Suprapubic skin (tissue), 4 donors: ENCODE measurements at regions not wholly inside any gene's neighbourhood (a gene's known extent, or its start where the extent isn't known, plus 50 kb on each side); places are given as distances from the start of the nearest gene placed in this dataset.

Experiments used
- EP300 ChIP-seq: sonication (generic); formaldehyde crosslinking; IDR thresholded peaks from one replicate; pipeline ENCODE4 v1.6.1; 2017; ENCODE audit warnings: antibody characterized with exemption
- POLR2A ChIP-seq, 2 donors: fragments of 450-650 bp; IDR thresholded peaks; one replicate each; pipeline ENCODE4 v1.6.1; 2017; ENCODE audit warnings: antibody characterized with exemption in 2 of 2, mild to moderate bottlenecking in 2 of 2, moderate library complexity in 2 of 2
- POLR2AphosphoS5 ChIP-seq, 3 donors: sonication (generic); formaldehyde crosslinking; IDR thresholded peaks; one replicate each; pipeline ENCODE4 v1.6.1; 2017; ENCODE audit warnings: antibody characterized with exemption in 3 of 3
- TF ChIP-seq, protein P1 (sequence below), 2 donors: fragments of 200-600 bp in 1 of 2; fragments of 450-650 bp in 1 of 2; sonication (generic) in 1 of 2; IDR thresholded peaks; one replicate each; pipeline ENCODE4 v1.5.1; 2016 to 2019; ENCODE audit warnings: antibody characterized with exemption in 2 of 2, mild to moderate bottlenecking in 1 of 2, moderate library complexity in 1 of 2

DNA sequence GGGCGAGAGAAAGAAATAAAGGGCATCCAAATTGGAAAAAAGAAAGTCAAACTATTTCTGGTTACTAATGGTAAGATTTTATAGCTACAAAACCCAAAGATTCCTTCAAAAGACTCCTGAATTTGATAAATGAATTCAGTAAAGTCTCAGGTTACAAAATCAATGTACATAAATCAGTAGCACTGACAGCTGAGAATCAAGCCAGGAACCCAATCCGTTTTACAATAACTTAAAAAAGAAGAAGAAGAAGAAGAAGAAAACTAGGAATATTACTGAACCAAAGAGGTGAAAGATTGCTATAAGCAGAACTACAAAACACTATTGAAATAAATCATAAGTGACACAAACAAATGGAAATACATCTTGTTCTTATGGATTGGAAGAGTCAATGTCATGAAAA lies 291.5 kb upstream of the GULP1 start:
- TF ChIP-seq, protein P1, sequence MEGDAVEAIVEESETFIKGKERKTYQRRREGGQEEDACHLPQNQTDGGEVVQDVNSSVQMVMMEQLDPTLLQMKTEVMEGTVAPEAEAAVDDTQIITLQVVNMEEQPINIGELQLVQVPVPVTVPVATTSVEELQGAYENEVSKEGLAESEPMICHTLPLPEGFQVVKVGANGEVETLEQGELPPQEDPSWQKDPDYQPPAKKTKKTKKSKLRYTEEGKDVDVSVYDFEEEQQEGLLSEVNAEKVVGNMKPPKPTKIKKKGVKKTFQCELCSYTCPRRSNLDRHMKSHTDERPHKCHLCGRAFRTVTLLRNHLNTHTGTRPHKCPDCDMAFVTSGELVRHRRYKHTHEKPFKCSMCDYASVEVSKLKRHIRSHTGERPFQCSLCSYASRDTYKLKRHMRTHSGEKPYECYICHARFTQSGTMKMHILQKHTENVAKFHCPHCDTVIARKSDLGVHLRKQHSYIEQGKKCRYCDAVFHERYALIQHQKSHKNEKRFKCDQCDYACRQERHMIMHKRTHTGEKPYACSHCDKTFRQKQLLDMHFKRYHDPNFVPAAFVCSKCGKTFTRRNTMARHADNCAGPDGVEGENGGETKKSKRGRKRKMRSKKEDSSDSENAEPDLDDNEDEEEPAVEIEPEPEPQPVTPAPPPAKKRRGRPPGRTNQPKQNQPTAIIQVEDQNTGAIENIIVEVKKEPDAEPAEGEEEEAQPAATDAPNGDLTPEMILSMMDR (IDR thresholded peaks at IDR 0.05): no peak
- TF ChIP-seq POLR2AphosphoS5 (IDR thresholded peaks at IDR 0.05) (no peak), POLR2A (IDR thresholded peaks at IDR 0.05) (no peak), EP300 (no peak)
